ENCODE measurements at regions not wholly inside any gene's neighbourhood (a gene's known extent, or its start where the extent isn't known, plus 50 kb on each side); places are given as distances from the start of the nearest gene placed in this dataset.

DNA sequence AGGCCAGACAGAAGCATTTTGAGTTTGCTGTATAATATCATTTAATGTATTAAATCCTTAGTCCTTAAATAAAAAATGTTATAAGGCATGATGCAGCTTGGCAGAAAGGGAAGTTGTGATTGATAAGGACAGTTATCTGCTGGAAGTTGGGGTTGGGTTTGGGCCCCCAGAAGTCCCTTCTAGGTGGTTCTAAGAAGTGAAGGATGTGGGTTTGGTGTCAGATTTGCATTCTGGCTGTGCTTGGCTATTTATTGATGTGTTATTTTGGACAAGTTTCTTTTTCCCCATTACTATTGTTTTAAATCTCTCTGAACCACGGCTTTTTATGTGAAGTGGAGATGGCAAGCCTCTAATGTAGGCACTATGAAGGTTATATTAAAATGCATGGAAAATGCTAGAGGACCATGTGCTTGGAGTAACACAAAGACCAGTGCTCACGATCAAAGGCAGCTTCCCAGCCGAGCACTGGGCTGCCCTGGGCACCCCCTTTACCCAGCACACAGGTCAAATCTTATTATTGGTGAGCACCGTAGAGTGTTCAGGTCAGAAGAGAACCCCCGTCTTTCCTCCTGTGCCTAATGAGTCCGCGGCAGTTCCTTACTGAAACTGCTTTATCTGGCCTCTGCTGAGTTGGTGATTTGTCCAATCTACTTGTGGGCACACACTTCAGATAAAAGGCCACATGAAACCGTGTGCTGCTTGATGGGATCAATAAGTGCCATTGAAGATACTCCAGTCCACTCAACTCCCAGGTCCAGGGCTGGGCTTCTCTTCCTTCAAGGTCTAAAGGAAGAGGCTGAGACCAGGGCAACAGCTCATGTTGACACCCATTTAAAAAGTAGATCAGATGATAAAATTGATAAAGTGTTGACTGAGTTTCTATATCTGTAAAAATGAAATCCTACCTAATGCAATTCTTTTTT is 212.0 kb downstream of the PRDM2 start:
- Histone ChIP-seq H3K4me1 (no peaks in the 10 kb centered on the region), H3K4me3 (no peak overlapping the region), H3K9me3 (no peaks in the 10 kb centered on the region), H3K27me3 (no peaks in the 10 kb centered on the region), H3K27ac (no peak overlapping the region), H3K36me3 (no peaks in the 10 kb centered on the region)
- peak; percentile 49 for ATAC-seq
- TF ChIP-seq, protein P1, sequence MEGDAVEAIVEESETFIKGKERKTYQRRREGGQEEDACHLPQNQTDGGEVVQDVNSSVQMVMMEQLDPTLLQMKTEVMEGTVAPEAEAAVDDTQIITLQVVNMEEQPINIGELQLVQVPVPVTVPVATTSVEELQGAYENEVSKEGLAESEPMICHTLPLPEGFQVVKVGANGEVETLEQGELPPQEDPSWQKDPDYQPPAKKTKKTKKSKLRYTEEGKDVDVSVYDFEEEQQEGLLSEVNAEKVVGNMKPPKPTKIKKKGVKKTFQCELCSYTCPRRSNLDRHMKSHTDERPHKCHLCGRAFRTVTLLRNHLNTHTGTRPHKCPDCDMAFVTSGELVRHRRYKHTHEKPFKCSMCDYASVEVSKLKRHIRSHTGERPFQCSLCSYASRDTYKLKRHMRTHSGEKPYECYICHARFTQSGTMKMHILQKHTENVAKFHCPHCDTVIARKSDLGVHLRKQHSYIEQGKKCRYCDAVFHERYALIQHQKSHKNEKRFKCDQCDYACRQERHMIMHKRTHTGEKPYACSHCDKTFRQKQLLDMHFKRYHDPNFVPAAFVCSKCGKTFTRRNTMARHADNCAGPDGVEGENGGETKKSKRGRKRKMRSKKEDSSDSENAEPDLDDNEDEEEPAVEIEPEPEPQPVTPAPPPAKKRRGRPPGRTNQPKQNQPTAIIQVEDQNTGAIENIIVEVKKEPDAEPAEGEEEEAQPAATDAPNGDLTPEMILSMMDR (IDR thresholded peaks at IDR 0.05), result no peak
- intact Hi-C loops (cut with DNase I), result no loop called here
- DNase-seq, result no peak

DNA sequence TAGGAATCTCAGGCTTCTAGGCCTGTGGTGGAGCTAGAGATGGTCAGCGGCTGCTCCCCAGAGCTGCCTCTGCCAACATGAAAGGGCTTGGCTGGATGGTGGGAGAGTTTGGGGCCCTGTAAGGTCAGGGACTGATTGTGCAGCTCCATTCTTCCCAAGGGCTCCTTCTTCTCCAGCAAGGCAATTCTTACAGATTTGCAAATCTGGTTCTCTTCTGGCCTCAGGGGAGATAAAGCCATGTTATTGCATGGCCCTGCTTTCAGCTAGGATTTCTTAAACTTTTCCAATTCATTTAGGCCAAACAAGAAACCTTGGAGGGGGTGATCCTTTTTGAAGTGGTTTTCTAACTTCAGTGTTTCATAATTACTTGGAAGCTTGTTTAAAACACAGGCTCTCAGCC is 213.4 kb downstream of the PRDM2 start:
- TF ChIP-seq, protein P1 (IDR thresholded peaks at IDR 0.05), result no peak
- Histone ChIP-seq H3K27ac (no peak overlapping the region), H3K4me1 (no peaks in the 10 kb centered on the region), H3K36me3 (no peaks in the 10 kb centered on the region), H3K9me3 (no peaks in the 10 kb centered on the region), H3K27me3 (no peaks in the 10 kb centered on the region), H3K4me3 (no peak overlapping the region)
- DNase-seq (no peak), ATAC-seq (no peak)
- intact Hi-C loops (cut with DNase I), result no loop called here

DNA sequence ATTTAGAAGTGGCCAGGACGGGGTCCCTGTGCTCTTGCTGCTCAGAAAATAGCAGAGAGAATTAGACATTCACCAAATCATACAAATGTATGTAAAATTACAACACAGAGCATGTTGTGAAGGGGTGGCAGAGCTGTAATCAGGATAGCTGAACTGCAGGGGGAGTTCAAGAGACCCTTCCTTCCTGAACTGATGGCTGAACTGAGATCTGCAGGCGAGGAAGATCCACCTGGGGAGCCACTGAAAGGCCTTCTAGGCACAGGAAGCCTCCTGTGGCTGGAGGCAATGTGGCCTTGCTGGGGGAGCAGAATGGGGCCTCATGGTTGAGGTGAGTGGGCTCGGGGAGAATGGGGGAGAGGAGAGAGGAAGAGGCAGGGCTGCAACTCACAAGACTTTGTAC is 216.5 kb downstream of the PRDM2 start:
- ATAC-seq (no peak), DNase-seq (no peak)
- Histone ChIP-seq H3K9me3 (no peaks in the 10 kb centered on the region), H3K4me1 (no peaks in the 10 kb centered on the region), H3K27me3 (no peaks in the 10 kb centered on the region), H3K36me3 (no peaks in the 10 kb centered on the region), H3K27ac (no peak overlapping the region), H3K4me3 (no peak overlapping the region)
- intact Hi-C loops (cut with DNase I), result no loop called here
- TF ChIP-seq, protein P1 (IDR thresholded peaks at IDR 0.05), result no peak

DNA sequence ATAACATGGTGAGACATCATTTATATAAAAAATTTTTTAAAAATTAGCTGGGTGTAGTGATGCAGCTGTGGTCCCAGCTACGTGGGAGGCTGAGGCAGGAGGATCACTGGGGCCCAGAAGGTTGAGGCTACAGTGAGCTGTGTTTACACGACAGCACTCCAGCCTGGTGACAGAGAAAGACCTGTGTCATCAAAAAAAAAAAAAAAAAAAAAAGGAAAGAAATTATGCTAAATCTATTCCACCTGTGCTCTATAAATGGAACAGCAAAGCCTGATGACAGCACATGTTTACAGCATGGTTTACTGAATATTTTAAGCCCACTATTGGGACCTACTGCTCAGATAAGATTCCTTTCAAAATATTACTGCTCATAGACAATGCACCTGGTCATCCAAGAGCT is 217.6 kb downstream of the PRDM2 start:
- DNase-seq, result no peak
- no peak for ATAC-seq
- intact Hi-C loops (cut with DNase I), result no loop called here
- no peak overlapping the region for H3K27ac ChIP-seq
- no peaks in the 10 kb centered on the region for H3K36me3 ChIP-seq
- no peaks in the 10 kb centered on the region for H3K4me1 ChIP-seq
- TF ChIP-seq, protein P1 (IDR thresholded peaks at IDR 0.05), result no peak
- no peaks in the 10 kb centered on the region for H3K27me3 ChIP-seq
- no peaks in the 10 kb centered on the region for H3K9me3 ChIP-seq
- no peak overlapping the region for H3K4me3 ChIP-seq

DNA sequence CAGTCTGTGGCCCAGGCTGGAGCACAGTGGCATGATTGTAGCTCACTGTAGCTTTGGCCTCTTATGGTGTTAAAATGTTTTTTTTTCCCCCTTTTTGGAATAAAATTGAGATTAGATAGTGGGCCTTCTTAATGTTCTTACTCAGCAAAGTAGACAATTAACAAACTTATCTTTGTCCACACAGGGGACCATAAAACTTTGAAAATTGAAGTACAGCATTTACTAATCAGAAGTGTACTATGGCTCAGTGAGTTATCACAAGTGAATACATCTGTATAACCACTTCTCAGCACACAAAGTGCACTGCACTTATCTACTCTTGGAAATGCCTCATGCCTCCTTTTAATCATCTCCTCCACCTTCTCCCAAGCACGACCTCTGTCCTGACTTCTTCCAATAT is 218.9 kb downstream of the PRDM2 start:
- H3K27me3 ChIP-seq, result no peaks in the 10 kb centered on the region
- intact Hi-C loops (cut with DNase I), result no loop called here
- TF ChIP-seq, protein P1 (IDR thresholded peaks at IDR 0.05), result no peak
- H3K9me3 ChIP-seq, result no peaks in the 10 kb centered on the region
- H3K4me3 ChIP-seq, result no peak overlapping the region
- no peaks in the 10 kb centered on the region for H3K4me1 ChIP-seq
- no peaks in the 10 kb centered on the region for H3K36me3 ChIP-seq
- no peak overlapping the region for H3K27ac ChIP-seq
- DNase-seq, result no peak
- no peak for ATAC-seq

Data from upper lobe of right lung (tissue), 1 donor.